ENCODE measurements at regions not wholly inside any gene's neighbourhood (a gene's known extent, or its start where the extent isn't known, plus 50 kb on each side); places are given as distances from the start of the nearest gene placed in this dataset.

DNA sequence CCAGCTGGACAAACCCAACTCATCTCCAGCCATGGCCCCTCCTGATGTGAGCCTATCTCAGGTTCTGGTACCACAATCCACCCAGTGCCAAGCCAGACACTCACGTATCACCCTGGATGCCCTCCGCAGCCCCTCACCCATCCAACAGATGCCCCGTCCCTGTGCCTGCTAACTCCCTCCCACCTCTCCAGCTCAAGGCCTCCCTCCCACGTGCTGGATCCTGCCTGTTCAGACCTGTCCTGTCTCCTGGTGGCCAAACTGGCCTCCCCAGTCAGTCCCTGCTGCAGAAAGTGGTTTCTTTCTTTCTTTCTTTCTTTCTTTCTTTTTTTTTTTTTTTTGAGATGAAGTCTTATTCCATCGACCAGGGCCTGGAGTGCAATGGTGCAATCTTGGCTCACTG lies 86.2 kb downstream of the RRM2 start:
- no peaks in the 10 kb centered on the region for H3K4me1 ChIP-seq (ENCODE audit: low read length)
- H3K9me2 ChIP-seq (replicated peaks; ENCODE audit: insufficient read depth, low read length) = no peaks in the 10 kb centered on the region
- no peak overlapping the region for H3K9ac ChIP-seq (ENCODE audit: low read length)
- H4K20me1 ChIP-seq (ENCODE audit: insufficient read depth, low read depth, low read length) = no peaks in the 10 kb centered on the region
- H3K27me3 ChIP-seq (ENCODE audit: low read length) = no peaks in the 10 kb centered on the region
- no peaks in the 10 kb centered on the region for H3K36me3 ChIP-seq (ENCODE audit: insufficient read depth, low read length)
- no peak for DNase-seq
- H3K27ac ChIP-seq (ENCODE audit: low read length) = no peak overlapping the region
- no peak overlapping the region for H2AFZ ChIP-seq (ENCODE audit: low read length)
- H3K4me2 ChIP-seq (ENCODE audit: low read depth, low read length, poor library complexity, severe bottlenecking) = no peak overlapping the region
- no peak overlapping the region for H3K4me3 ChIP-seq (ENCODE audit: low read length)
- H3K9me3 ChIP-seq (ENCODE audit: low read length) = no peaks in the 10 kb centered on the region
- no peaks in the 10 kb centered on the region for H3K79me2 ChIP-seq (ENCODE audit: low read length)

DNA sequence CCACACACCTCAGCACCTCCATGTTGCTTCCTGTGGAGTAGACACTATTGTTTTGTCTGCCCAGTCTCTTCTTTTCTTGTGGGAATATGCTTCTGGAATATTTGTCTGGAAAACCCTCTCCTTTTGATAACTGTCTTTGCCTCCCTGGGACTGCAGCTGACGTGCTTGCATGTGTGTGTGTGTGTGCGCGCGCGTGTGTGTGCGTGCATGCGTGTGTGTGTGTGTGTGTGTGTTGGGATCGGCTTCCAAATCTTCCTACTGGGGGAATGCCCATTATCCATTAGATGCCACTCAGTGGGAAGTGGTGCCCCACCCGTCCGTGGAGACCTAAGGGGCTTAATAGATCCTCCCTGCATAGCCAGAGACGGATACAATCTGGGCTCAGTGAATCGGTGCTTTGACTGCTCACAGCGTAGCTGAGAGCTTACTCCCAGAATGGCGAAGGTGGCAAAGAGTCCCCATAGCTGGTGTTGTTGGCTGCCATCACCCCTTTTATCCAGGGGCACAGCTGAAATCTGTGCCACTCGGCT lies 86.9 kb downstream of the RRM2 start:
- Histone ChIP-seq H3K4me2 (ENCODE audit: low read depth, low read length, poor library complexity, severe bottlenecking) (no peak overlapping the region), H3K9me3 (ENCODE audit: low read length) (no peaks in the 10 kb centered on the region), H3K4me3 (ENCODE audit: low read length) (no peak overlapping the region), H3K79me2 (ENCODE audit: low read length) (no peaks in the 10 kb centered on the region), H3K27me3 (ENCODE audit: low read length) (no peaks in the 10 kb centered on the region), H4K20me1 (ENCODE audit: insufficient read depth, low read depth, low read length) (no peaks in the 10 kb centered on the region), H3K9me2 (replicated peaks; ENCODE audit: insufficient read depth, low read length) (no peaks in the 10 kb centered on the region), H2AFZ (ENCODE audit: low read length) (no peak overlapping the region), H3K27ac (ENCODE audit: low read length) (no peak overlapping the region), H3K9ac (ENCODE audit: low read length) (no peak overlapping the region), H3K36me3 (ENCODE audit: insufficient read depth, low read length) (no peaks in the 10 kb centered on the region), H3K4me1 (ENCODE audit: low read length) (no peaks in the 10 kb centered on the region)
- DNase-seq = no peak

DNA sequence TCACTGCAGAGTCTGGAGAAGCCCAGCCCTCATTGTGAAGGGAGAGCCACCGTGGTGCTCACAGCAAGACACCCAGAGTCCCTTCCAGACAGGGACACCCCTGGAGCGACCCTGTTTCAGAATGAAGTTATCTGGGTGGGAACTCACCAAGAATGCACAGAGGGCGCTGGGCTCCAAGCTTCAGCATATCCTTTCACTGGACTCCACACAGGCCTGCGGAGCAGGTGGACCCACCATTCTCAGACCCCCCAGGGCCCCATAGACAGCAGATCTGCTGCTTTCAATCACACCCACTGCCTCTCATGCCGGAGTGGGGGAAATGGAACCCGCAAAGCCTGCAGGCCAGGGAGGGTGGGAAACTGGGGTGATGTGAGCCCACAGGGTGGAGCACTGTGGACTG lies 87.8 kb downstream of the RRM2 start:
- Histone ChIP-seq H3K9me2 (replicated peaks; ENCODE audit: insufficient read depth, low read length) (no peaks in the 10 kb centered on the region), H3K27ac (ENCODE audit: low read length) (no peak overlapping the region), H3K36me3 (ENCODE audit: insufficient read depth, low read length) (no peaks in the 10 kb centered on the region), H2AFZ (ENCODE audit: low read length) (no peak overlapping the region), H3K4me1 (ENCODE audit: low read length) (no peaks in the 10 kb centered on the region), H3K4me2 (ENCODE audit: low read depth, low read length, poor library complexity, severe bottlenecking) (no peak overlapping the region), H3K27me3 (ENCODE audit: low read length) (no peaks in the 10 kb centered on the region), H4K20me1 (ENCODE audit: insufficient read depth, low read depth, low read length) (no peaks in the 10 kb centered on the region), H3K4me3 (ENCODE audit: low read length) (no peak overlapping the region), H3K9me3 (ENCODE audit: low read length) (no peaks in the 10 kb centered on the region), H3K9ac (ENCODE audit: low read length) (no peak overlapping the region), H3K79me2 (ENCODE audit: low read length) (no peaks in the 10 kb centered on the region)
- DNase-seq = no peak

DNA sequence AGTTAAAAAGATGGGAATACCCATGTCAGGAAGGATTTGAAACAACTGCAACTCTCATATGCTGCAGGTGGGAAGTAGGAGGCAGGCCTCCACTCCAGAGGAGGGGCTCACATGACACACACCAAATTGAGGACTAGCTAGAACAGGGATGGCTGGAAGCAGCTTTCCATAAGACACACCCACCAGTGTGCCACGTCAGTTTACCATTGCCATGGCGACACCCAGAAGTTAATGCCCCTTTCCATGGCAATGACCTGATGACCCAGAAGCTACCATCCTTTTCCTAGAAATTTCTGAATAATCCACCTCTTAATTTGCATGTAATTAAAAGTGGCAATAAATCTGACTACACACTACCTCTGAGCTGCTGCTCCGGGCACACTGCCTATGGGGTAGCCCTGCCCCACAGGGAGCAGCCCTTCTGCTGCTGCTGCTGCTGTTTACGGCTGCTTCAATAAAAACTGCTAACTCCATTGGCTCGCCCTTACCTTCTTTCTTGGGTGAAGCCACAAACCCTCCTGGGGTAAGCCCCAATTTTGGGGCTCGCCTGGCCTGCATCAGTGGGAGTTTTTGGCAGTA lies 89.4 kb downstream of the RRM2 start:
- H3K4me2 ChIP-seq (ENCODE audit: low read depth, low read length, poor library complexity, severe bottlenecking) = no peak overlapping the region
- no peak for DNase-seq
- H3K9me3 ChIP-seq (ENCODE audit: low read length) = no peaks in the 10 kb centered on the region
- no peak overlapping the region for H3K4me3 ChIP-seq (ENCODE audit: low read length)
- H3K9ac ChIP-seq (ENCODE audit: low read length) = no peak overlapping the region
- no peak overlapping the region for H3K27ac ChIP-seq (ENCODE audit: low read length)
- no peaks in the 10 kb centered on the region for H3K36me3 ChIP-seq (ENCODE audit: insufficient read depth, low read length)
- H3K27me3 ChIP-seq (ENCODE audit: low read length) = no peaks in the 10 kb centered on the region
- no peaks in the 10 kb centered on the region for H3K4me1 ChIP-seq (ENCODE audit: low read length)
- H2AFZ ChIP-seq (ENCODE audit: low read length) = no peak overlapping the region
- H3K9me2 ChIP-seq (replicated peaks; ENCODE audit: insufficient read depth, low read length) = no peaks in the 10 kb centered on the region
- no peaks in the 10 kb centered on the region for H4K20me1 ChIP-seq (ENCODE audit: insufficient read depth, low read depth, low read length)
- no peaks in the 10 kb centered on the region for H3K79me2 ChIP-seq (ENCODE audit: low read length)

DNA sequence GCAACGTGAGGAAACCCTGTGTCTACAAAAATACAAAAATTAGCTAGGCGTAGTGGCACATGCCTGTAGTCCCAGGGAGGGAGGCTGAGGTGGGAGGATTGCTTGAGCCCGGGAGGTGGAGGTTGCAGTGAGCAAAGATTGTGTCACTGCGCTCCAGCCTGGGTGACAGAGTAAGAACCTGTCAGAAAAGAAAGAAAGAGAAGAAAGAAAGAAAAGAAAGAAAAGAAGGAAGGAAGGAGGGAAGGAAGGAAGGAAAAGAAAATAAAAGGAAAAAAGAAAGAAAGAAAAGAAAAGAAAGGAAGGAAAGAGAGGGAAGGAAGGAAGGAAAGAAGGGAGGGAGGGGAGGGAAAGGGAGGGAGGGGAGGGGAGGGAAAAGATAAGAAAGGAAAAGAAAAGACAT lies 89.9 kb upstream of the HPCAL1 start:
- H2AFZ ChIP-seq (ENCODE audit: low read length) = no peak overlapping the region
- no peaks in the 10 kb centered on the region for H3K36me3 ChIP-seq (ENCODE audit: insufficient read depth, low read length)

DNA sequence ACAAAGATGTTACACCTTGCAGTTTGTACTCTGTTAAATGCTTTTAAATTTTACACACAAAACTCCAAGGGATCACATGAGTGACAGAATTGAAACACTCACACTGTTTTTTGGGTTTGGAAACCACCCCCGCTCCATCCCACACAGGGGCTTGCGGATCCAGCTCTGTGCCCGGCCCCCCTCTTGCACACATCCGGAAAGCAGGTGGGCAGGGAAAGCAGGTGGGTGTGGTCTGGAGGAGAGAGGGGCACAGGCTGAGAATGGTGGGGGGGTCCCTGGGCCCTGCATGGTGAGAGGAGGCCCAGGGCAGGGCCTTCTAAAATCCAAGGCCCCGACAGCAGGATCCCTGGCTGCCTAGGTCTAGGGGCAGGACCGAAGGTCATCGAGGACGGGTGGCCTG lies 88.5 kb upstream of the HPCAL1 start:
- no peak for DNase-seq

More for the DNA sequence above, 89.9 kb upstream of the HPCAL1 start:
- H3K4me2 ChIP-seq (ENCODE audit: low read depth, low read length, poor library complexity, severe bottlenecking) = no peak overlapping the region
- no peaks in the 10 kb centered on the region for H3K4me1 ChIP-seq (ENCODE audit: low read length)
- no peak for DNase-seq
- H3K27me3 ChIP-seq (ENCODE audit: low read length) = no peaks in the 10 kb centered on the region
- no peaks in the 10 kb centered on the region for H4K20me1 ChIP-seq (ENCODE audit: insufficient read depth, low read depth, low read length)
- H3K9ac ChIP-seq (ENCODE audit: low read length) = no peak overlapping the region
- H3K4me3 ChIP-seq (ENCODE audit: low read length) = no peak overlapping the region
- no peak overlapping the region for H3K27ac ChIP-seq (ENCODE audit: low read length)
- no peaks in the 10 kb centered on the region for H3K9me2 ChIP-seq (replicated peaks; ENCODE audit: insufficient read depth, low read length)
- H3K9me3 ChIP-seq (ENCODE audit: low read length) = no peaks in the 10 kb centered on the region
- no peaks in the 10 kb centered on the region for H3K79me2 ChIP-seq (ENCODE audit: low read length)

DNA sequence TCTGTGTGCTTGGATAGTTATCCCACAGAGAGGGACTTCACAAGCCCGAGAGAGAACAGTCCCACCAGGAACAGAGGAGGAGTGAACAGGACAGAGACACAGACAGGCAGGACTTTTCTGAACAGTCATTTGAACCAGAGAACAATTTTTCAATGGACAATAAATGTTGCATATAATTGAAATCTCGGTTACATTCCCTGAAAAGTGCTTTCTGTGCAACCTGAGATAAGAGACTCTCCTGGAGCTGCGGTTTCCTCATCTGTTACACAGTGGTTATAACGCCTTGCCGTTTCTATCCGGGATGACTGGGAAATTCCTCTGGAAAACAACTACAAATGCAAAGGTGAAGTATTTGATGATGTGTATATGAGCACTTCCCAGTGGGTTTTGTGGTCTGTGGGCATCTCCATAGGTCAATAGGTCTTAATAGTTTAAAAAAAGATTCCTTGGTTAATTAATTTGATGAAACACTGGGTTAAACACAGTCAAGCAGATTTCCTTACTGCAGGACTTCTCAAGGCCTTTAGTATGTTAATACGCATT lies 87.2 kb upstream of the HPCAL1 start:
- Histone ChIP-seq H3K36me3 (ENCODE audit: insufficient read depth, low read length) (no peaks in the 10 kb centered on the region), H3K4me2 (ENCODE audit: low read depth, low read length, poor library complexity, severe bottlenecking) (no peak overlapping the region)

More for the DNA sequence above, 88.5 kb upstream of the HPCAL1 start:
- H3K36me3 ChIP-seq (ENCODE audit: insufficient read depth, low read length) = no peaks in the 10 kb centered on the region
- no peaks in the 10 kb centered on the region for H3K79me2 ChIP-seq (ENCODE audit: low read length)
- no peaks in the 10 kb centered on the region for H3K9me3 ChIP-seq (ENCODE audit: low read length)
- no peaks in the 10 kb centered on the region for H3K9me2 ChIP-seq (replicated peaks; ENCODE audit: insufficient read depth, low read length)
- H3K9ac ChIP-seq (ENCODE audit: low read length) = no peak overlapping the region
- no peaks in the 10 kb centered on the region for H3K4me1 ChIP-seq (ENCODE audit: low read length)
- H3K4me2 ChIP-seq (ENCODE audit: low read depth, low read length, poor library complexity, severe bottlenecking) = no peak overlapping the region
- no peaks in the 10 kb centered on the region for H4K20me1 ChIP-seq (ENCODE audit: insufficient read depth, low read depth, low read length)
- H3K4me3 ChIP-seq (ENCODE audit: low read length) = no peak overlapping the region
- no peak overlapping the region for H3K27ac ChIP-seq (ENCODE audit: low read length)
- no peak overlapping the region for H2AFZ ChIP-seq (ENCODE audit: low read length)
- no peaks in the 10 kb centered on the region for H3K27me3 ChIP-seq (ENCODE audit: low read length)

DNA sequence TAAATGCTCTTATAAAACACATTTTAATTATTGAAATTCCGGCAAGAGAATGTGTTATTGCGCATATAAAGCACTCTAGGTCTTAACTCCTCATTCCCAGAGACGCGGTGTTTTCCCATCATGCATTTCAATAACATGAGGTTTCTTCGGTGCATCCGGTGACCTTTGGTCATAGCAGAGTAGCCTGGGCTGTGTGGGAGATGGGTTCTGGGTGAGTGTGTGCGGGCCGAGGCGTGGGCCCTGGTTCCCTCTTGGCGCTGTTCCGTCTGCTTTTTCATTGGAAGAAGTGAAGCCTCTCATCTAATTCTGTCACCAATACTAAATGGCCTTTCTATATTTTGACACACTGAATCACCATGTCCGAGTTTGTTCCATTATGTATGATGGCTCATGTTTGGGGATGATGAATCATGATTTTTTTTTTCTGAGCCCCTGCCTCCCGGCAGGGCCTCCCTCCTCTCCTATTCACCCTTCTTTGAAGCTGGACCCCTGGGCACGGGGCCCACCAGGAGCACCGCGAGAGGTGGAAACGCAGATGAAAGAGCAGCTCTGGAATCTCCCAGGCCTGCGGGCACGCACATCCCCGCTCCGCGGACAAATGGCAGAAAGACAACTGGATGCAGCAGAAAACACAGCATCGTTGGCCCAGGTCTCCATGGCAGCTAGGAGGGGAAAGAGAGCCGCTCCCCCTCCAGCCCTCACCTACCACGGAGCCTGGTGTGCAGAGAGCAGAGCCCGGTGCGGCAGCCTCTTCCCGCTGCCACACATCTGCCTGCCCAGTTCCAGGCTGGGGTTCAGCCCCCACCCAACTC lies 85.8 kb upstream of the HPCAL1 start:
- no peak for DNase-seq
- Histone ChIP-seq H3K4me2 (ENCODE audit: low read depth, low read length, poor library complexity, severe bottlenecking) (no peak overlapping the region), H3K9me2 (replicated peaks; ENCODE audit: insufficient read depth, low read length) (no peaks in the 10 kb centered on the region), H3K27ac (ENCODE audit: low read length) (no peak overlapping the region), H3K27me3 (ENCODE audit: low read length) (no peaks in the 10 kb centered on the region), H3K36me3 (ENCODE audit: insufficient read depth, low read length) (no peaks in the 10 kb centered on the region), H3K9me3 (ENCODE audit: low read length) (no peaks in the 10 kb centered on the region), H3K4me3 (ENCODE audit: low read length) (no peak overlapping the region), H3K79me2 (ENCODE audit: low read length) (no peaks in the 10 kb centered on the region), H3K9ac (ENCODE audit: low read length) (no peak overlapping the region), H4K20me1 (ENCODE audit: insufficient read depth, low read depth, low read length) (no peaks in the 10 kb centered on the region), H2AFZ (ENCODE audit: low read length) (no peak overlapping the region), H3K4me1 (ENCODE audit: low read length) (no peaks in the 10 kb centered on the region)

More for the DNA sequence above, 87.2 kb upstream of the HPCAL1 start:
- H3K4me3 ChIP-seq (ENCODE audit: low read length) = no peak overlapping the region
- H3K4me1 ChIP-seq (ENCODE audit: low read length) = no peaks in the 10 kb centered on the region
- no peaks in the 10 kb centered on the region for H3K79me2 ChIP-seq (ENCODE audit: low read length)
- no peaks in the 10 kb centered on the region for H3K9me2 ChIP-seq (replicated peaks; ENCODE audit: insufficient read depth, low read length)
- H3K9me3 ChIP-seq (ENCODE audit: low read length) = no peaks in the 10 kb centered on the region
- DNase-seq = no peak
- H3K27me3 ChIP-seq (ENCODE audit: low read length) = no peaks in the 10 kb centered on the region
- H3K27ac ChIP-seq (ENCODE audit: low read length) = no peak overlapping the region
- no peak overlapping the region for H3K9ac ChIP-seq (ENCODE audit: low read length)
- no peak overlapping the region for H2AFZ ChIP-seq (ENCODE audit: low read length)
- no peaks in the 10 kb centered on the region for H4K20me1 ChIP-seq (ENCODE audit: insufficient read depth, low read depth, low read length)
